Uterus (tissue), 3 donors: ENCODE measurements at regions not wholly inside any gene's neighbourhood (a gene's known extent, or its start where the extent isn't known, plus 50 kb on each side); places are given as distances from the start of the nearest gene placed in this dataset.
"Not testable (repeated sequence)": the region's sequence is repeated elsewhere in the genome, so short reads cannot be mapped to it uniquely, and the experiment has no call there.

Experiments
- DNase-seq, 2 donors: peaks; one replicate each; pipeline ENCODE4 v3.0.0-alpha.2; 2019 to 2020
- H3K27ac ChIP-seq, 2 donors: fragments of 200-600 bp; sonication (generic); 1 replicate in 1 of 2; 2 replicates in 1 of 2; pipeline ENCODE4 v1.5.1; 2016 to 2018
- H3K27me3 ChIP-seq, 2 donors: fragments of 200-600 bp; sonication (generic); one replicate each; pipeline ENCODE4 v1.5.1; 2018 to 2019; ENCODE audit warnings: control low read depth in 1 of 2
- H3K36me3 ChIP-seq, 2 donors: fragments of 200-600 bp; sonication (generic); one replicate each; pipeline ENCODE4 v1.5.1; 2019; ENCODE audit warnings: control low read depth in 1 of 2
- H3K4me1 ChIP-seq, 2 donors: fragments of 200-600 bp; sonication (generic); one replicate each; pipeline ENCODE4 v1.5.1; 2018 to 2019; ENCODE audit warnings: control low read depth in 1 of 2
- H3K4me3 ChIP-seq, 2 donors: fragments of 200-600 bp; sonication (generic); 1 replicate in 1 of 2; 2 replicates in 1 of 2; pipeline ENCODE4 v1.5.1; 2018 to 2019; ENCODE audit warnings: mild to moderate bottlenecking in 1 of 2
- H3K9me3 ChIP-seq, 2 donors: fragments of 200-600 bp; sonication (generic); one replicate each; pipeline ENCODE4 v1.5.1; 2019; ENCODE audit warnings: control low read depth in 1 of 2
- intact Hi-C: fragments of 100-400 bp; cut with DNase I; formaldehyde crosslinking; loops from one replicate; pipeline ENCODE4 v1.15.1; 2023; ENCODE audit warnings: low total_unique reads
- donor health status: DM: yes; HTN: yes; CAD: no.

DNA sequence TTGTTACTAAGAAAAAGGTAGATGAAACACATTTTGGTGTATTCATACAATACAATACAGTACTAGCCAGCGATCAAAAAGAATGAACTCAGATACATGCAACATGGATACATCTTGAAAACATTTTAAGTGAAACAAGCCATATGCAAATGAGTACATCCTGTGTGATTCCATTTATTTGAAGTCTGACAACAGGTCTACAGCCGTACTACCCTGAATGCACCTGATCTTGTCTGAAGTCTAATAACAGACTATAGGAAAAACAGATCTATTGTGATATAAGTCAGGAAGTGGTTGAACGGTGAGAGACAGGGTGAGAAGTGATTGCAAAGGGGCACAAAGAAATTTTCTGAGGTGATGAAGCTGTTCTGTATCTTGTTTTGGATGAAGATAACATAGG is 146.9 kb downstream of the NBPF8 start:
- H3K36me3 ChIP-seq, H3K4me3 ChIP-seq, intact Hi-C loops, DNase-seq, H3K27ac ChIP-seq, H3K27me3 ChIP-seq, H3K9me3 ChIP-seq, H3K4me1 ChIP-seq: not testable (repeated sequence)

DNA sequence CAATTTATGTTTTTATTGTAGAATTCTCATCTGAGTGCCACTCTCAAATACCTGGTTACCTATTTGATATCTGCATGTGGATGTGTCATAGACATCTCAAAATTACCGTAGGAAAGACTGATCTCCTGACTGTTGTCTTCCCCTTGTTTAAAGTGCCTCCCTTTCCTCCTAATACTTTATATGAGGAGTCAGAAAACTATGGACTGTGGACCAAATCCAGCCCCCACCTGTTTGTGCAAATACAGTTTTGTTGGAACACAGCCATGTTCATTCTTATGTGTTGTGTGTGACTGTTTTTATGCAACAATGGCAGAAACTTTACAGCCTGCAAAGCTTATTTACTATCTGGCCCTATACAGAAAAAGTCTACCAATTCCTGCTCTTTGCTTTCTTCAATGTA is 150.6 kb downstream of the NBPF8 start:
- H3K27me3 ChIP-seq, H3K27ac ChIP-seq, DNase-seq, H3K4me3 ChIP-seq, intact Hi-C loops, H3K9me3 ChIP-seq, H3K36me3 ChIP-seq, H3K4me1 ChIP-seq: not testable (repeated sequence)

- H3K4me1 ChIP-seq, DNase-seq, intact Hi-C loops, H3K4me3 ChIP-seq, H3K27me3 ChIP-seq, H3K27ac ChIP-seq, H3K9me3 ChIP-seq, H3K36me3 ChIP-seq: not testable (repeated sequence)
Observed at GRCh38 chr1:120567620-120568019, 152.8 kb downstream of the NBPF8 start.

GRCh38 chr1:120575201-120575600 is 148.5 kb upstream of the NBPF26 start:
- intact Hi-C loops, DNase-seq, H3K4me1 ChIP-seq, H3K4me3 ChIP-seq, H3K27me3 ChIP-seq, H3K27ac ChIP-seq, H3K36me3 ChIP-seq, H3K9me3 ChIP-seq: not testable (repeated sequence)

DNA sequence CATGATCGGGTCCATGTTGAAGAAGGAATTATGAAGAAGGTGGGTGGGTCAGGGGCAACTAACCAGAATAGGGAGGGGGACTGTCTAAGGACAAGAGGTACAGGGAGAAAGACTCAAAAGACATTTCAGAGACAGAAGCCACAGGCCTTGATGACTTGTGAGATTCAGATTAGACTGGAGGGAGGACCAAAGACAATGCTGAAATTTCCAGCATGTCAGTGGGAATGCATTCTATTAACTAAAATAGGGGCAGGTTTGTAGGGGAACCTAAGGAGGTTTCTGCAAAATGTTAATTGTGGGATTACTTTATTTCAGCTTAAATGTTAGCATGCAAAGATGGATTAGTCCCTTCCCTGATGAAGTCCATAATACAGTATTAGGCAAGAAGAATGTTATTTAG is 141.6 kb upstream of the NBPF26 start:
- H3K27ac ChIP-seq, intact Hi-C loops, H3K4me3 ChIP-seq, H3K4me1 ChIP-seq, H3K9me3 ChIP-seq, H3K36me3 ChIP-seq, DNase-seq, H3K27me3 ChIP-seq: not testable (repeated sequence)

DNA sequence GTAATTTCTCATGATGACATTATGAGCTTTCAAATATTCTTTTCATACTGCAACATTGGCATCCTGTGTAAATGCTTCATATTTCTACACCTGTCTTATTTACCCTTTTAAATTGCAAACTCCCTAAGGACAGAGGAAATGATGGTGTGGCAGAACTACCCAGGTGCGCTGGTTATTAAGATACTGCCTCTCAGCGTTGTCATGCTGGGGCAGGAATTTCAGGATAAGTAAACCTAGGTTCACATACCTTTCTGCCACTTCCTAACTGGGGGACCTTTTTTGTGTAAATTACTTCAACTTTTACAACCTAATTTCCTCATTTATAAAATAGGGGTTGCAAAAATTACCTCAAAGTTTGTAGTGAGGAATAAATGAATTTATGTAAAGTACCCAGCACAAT is 137.7 kb upstream of the NBPF26 start:
- H3K27ac ChIP-seq, H3K4me1 ChIP-seq, H3K9me3 ChIP-seq, intact Hi-C loops, DNase-seq, H3K36me3 ChIP-seq, H3K4me3 ChIP-seq, H3K27me3 ChIP-seq: not testable (repeated sequence)

DNA sequence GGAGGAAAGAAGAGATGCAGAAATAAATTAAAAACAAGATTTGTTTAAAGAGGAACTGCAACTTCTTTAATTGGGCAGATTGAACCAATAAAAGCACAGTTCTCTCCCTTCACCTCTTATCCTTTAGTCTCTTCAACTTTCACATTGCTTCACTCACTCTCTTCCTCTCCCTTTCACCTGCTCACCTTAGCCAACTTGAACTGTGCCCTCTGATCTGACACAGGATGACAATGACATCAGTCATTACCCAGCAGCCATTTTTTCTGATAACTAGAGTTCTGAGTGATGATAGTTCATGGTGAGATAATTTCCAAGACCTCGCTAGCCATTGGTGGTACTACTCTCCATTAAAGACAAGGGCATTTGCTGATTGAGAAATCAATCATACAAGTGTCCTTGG is 134.9 kb upstream of the NBPF26 start:
- intact Hi-C loops, H3K36me3 ChIP-seq: not testable (repeated sequence)

GRCh38 chr1:120591774-120592173 is 132.0 kb upstream of the NBPF26 start:
- H3K4me1 ChIP-seq, H3K4me3 ChIP-seq, intact Hi-C loops, H3K9me3 ChIP-seq, DNase-seq, H3K36me3 ChIP-seq, H3K27ac ChIP-seq, H3K27me3 ChIP-seq: not testable (repeated sequence)

More for the DNA sequence above, 134.9 kb upstream of the NBPF26 start:
- H3K27ac ChIP-seq, DNase-seq, H3K27me3 ChIP-seq, H3K4me3 ChIP-seq, H3K4me1 ChIP-seq, H3K9me3 ChIP-seq: not testable (repeated sequence)

DNA sequence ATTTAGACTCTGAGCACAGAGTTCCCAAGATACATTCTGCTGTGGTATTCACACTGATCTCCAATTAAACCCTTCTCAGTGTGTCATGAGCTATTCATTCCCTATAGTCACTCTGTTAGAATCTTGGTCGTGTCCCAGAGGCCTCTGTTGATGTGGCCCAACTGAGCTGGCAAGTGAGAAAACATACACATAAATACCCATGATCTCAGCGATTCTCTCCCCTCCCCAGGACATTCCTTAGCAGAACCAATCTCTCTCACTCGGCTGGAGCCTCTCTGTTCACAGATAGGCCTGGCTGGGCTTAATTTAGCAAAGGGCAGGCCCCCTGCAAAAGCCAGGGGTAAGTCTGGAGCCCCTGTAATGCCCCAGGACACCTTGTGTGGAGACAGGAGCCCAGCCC is 130.8 kb upstream of the NBPF26 start:
- intact Hi-C loops, H3K27me3 ChIP-seq, H3K9me3 ChIP-seq, H3K36me3 ChIP-seq, H3K27ac ChIP-seq, DNase-seq, H3K4me1 ChIP-seq, H3K4me3 ChIP-seq: not testable (repeated sequence)

GRCh38 chr1:120593648-120594047 is 130.1 kb upstream of the NBPF26 start:
- intact Hi-C loops, H3K4me1 ChIP-seq, H3K36me3 ChIP-seq, DNase-seq, H3K27me3 ChIP-seq, H3K9me3 ChIP-seq, H3K4me3 ChIP-seq, H3K27ac ChIP-seq: not testable (repeated sequence)

GRCh38 chr1:120598331-120598951 is 125.3 kb upstream of the NBPF26 start:
- H3K27me3 ChIP-seq, DNase-seq, H3K4me3 ChIP-seq, H3K9me3 ChIP-seq, H3K27ac ChIP-seq, intact Hi-C loops, H3K36me3 ChIP-seq, H3K4me1 ChIP-seq: not testable (repeated sequence)

- H3K36me3 ChIP-seq, H3K27me3 ChIP-seq, H3K4me1 ChIP-seq, intact Hi-C loops, DNase-seq, H3K27ac ChIP-seq, H3K4me3 ChIP-seq, H3K9me3 ChIP-seq: not testable (repeated sequence)
Observed at GRCh38 chr1:120599511-120599910, 124.2 kb upstream of the NBPF26 start.

DNA sequence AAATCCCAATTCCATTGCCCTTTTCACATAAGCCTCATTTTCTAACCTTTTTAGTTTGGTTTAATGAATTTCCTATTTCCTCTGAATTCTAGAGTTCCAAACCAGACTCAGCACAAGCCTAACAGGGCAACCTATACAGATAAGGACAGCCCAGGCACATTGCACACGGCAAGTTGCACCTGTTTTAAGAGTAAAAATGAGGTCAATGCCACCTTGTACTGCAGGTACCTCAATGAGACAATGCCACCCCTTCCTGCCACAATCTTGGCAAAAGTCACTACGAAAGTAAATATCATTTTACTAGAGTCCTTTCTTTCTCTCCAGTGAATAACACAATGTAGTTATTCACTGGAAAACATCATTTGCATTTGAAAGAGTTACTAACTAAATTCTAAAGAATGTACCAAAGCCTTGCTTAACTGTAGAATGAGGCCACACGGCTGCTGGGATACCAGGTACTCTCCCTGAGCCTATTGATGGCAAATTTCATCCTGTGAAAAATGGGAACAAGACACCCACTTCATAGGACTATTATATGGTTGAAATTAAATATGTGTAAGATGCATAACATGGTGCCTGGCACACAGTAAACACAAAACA is 123.2 kb upstream of the NBPF26 start:
- H3K4me1 ChIP-seq, DNase-seq, H3K27me3 ChIP-seq, H3K36me3 ChIP-seq, H3K9me3 ChIP-seq, H3K4me3 ChIP-seq, H3K27ac ChIP-seq, intact Hi-C loops: not testable (repeated sequence)

- H3K27ac ChIP-seq, H3K27me3 ChIP-seq, H3K9me3 ChIP-seq, DNase-seq, H3K4me1 ChIP-seq, H3K36me3 ChIP-seq, H3K4me3 ChIP-seq, intact Hi-C loops: not testable (repeated sequence)
Observed at GRCh38 chr1:120607882-120608281, 115.9 kb upstream of the NBPF26 start.
